DND-41 (cell line): ENCODE measurements at regions not wholly inside any gene's neighbourhood (a gene's known extent, or its start where the extent isn't known, plus 50 kb on each side); places are given as distances from the start of the nearest gene placed in this dataset.

Experiments used
- ATAC-seq: fragments of 200-7000 bp; cut with Tn5 transposase; 3 replicates; pipeline ENCODE4 v1.9.1; 2021; ENCODE audit warnings: low read depth; ENCODE audit not compliant: insufficient read depth
- DNase-seq: peaks from one replicate; pipeline ENCODE4 v3.0.0-alpha.2; 2020
- H2AFZ ChIP-seq: 2 replicates; pipeline ENCODE4 v1.6.0; 2012; ENCODE audit warnings: low read depth, low read length
- H3K27ac ChIP-seq: 2 replicates; pipeline ENCODE4 v1.5.1; 2012; ENCODE audit warnings: low read length, inconsistent platforms
- H3K27me3 ChIP-seq: fragments of 200-600 bp; sonication (generic); 2 replicates; pipeline ENCODE4 v1.6.0; 2012; ENCODE audit warnings: low read length, mild to moderate bottlenecking, inconsistent platforms; ENCODE audit not compliant: insufficient read depth, poor library complexity
- H3K36me3 ChIP-seq: 2 replicates; pipeline ENCODE4 v1.5.1; 2012; ENCODE audit warnings: low read length, inconsistent platforms; ENCODE audit not compliant: insufficient read depth
- H3K4me1 ChIP-seq: 2 replicates; pipeline ENCODE4 v1.5.1; 2012; ENCODE audit warnings: mild to moderate bottlenecking, low read length; ENCODE audit not compliant: insufficient read depth
- H3K4me2 ChIP-seq: 2 replicates; pipeline ENCODE4 v1.6.0; 2012; ENCODE audit warnings: mild to moderate bottlenecking, moderate library complexity, low read length, inconsistent platforms; ENCODE audit not compliant: insufficient read depth
- H3K4me3 ChIP-seq, 2 experiments: fragments of 200-600 bp in 1 of 2; shearing (Covaris generic) in 1 of 2; 2 replicates each; pipeline ENCODE4 v1.5.1; 2012 to 2016; ENCODE audit warnings: inconsistent platforms in 2 of 2, low read length in 2 of 2, mild to moderate bottlenecking in 2 of 2, low read depth in 1 of 2, moderate library complexity in 1 of 2
- H3K79me2 ChIP-seq: 2 replicates; pipeline ENCODE4 v1.6.0; 2012; ENCODE audit warnings: low read length, inconsistent platforms; ENCODE audit not compliant: insufficient read depth
- H3K9ac ChIP-seq: 2 replicates; pipeline ENCODE4 v1.6.0; 2012; ENCODE audit warnings: low read depth, mild to moderate bottlenecking, inconsistent platforms, low read length, moderate library complexity
- H3K9me3 ChIP-seq: 2 replicates; pipeline ENCODE4 v1.5.1; 2012; ENCODE audit warnings: low read length, moderate library complexity, mild to moderate bottlenecking, inconsistent platforms; ENCODE audit not compliant: insufficient read depth, severe bottlenecking
- H4K20me1 ChIP-seq: 2 replicates; pipeline ENCODE4 v1.6.0; 2012; ENCODE audit warnings: low read length; ENCODE audit not compliant: insufficient read depth
- CTCF ChIP-seq: IDR thresholded peaks from 2 replicates; pipeline ENCODE4 v1.5.1; 2012; ENCODE audit warnings: borderline replicate concordance, low read length, moderate library complexity, mild to moderate bottlenecking; ENCODE audit not compliant: poor library complexity, severe bottlenecking; ENCODE audit errors: extremely low read depth
- EZH2 ChIP-seq: IDR thresholded peaks from 3 replicates; pipeline ENCODE4 v1.6.1; 2012; ENCODE audit warnings: borderline replicate concordance, low read depth, mild to moderate bottlenecking, moderate library complexity, low read length, inconsistent platforms; ENCODE audit not compliant: severe bottlenecking

- H3K4me3 ChIP-seq = no peak overlapping the region
- TF ChIP-seq CTCF = no peak
- no peak for TF ChIP-seq EZH2
- no peak for DNase-seq
- H3K27ac ChIP-seq = no peak overlapping the region
- ATAC-seq = no peak
- no peaks in the 10 kb centered on the region for H4K20me1 ChIP-seq
- no peaks in the 10 kb centered on the region for H3K36me3 ChIP-seq
- H3K27me3 ChIP-seq = no peaks in the 10 kb centered on the region
- H2AFZ ChIP-seq = no peak overlapping the region
- H3K9ac ChIP-seq = no peak overlapping the region
- H3K79me2 ChIP-seq = no peaks in the 10 kb centered on the region
- H3K4me2 ChIP-seq = no peak overlapping the region
- no peaks in the 10 kb centered on the region for H3K9me3 ChIP-seq
- H3K4me1 ChIP-seq = no peaks in the 10 kb centered on the region
Measured at GRCh38 chr4:112840061-112840460, 203.1 kb downstream of the LARP7 start.

- H4K20me1 ChIP-seq = no peaks in the 10 kb centered on the region
- H3K27ac ChIP-seq = no peak overlapping the region
- H3K27me3 ChIP-seq = no peaks in the 10 kb centered on the region
- no peak overlapping the region for H3K4me2 ChIP-seq
- H3K36me3 ChIP-seq = no peaks in the 10 kb centered on the region
- no peaks in the 10 kb centered on the region for H3K4me1 ChIP-seq
- DNase-seq (no peak), ATAC-seq (no peak)
- TF ChIP-seq EZH2 (no peak), CTCF (no peak)
- H3K4me3 ChIP-seq = no peak overlapping the region
- H3K9me3 ChIP-seq = no peaks in the 10 kb centered on the region
- H3K79me2 ChIP-seq = no peaks in the 10 kb centered on the region
- H2AFZ ChIP-seq = no peak overlapping the region
- no peak overlapping the region for H3K9ac ChIP-seq
Measured at GRCh38 chr4:112840619-112841018, 203.7 kb downstream of the LARP7 start.

GRCh38 chr4:112842513-112842912 lies 205.6 kb downstream of the LARP7 start:
- no peaks in the 10 kb centered on the region for H3K4me1 ChIP-seq
- no peaks in the 10 kb centered on the region for H3K79me2 ChIP-seq
- no peaks in the 10 kb centered on the region for H4K20me1 ChIP-seq
- no peaks in the 10 kb centered on the region for H3K9me3 ChIP-seq
- TF ChIP-seq CTCF (no peak), EZH2 (no peak)
- no peaks in the 10 kb centered on the region for H3K36me3 ChIP-seq
- no peaks in the 10 kb centered on the region for H3K27me3 ChIP-seq
- H2AFZ ChIP-seq = no peak overlapping the region
- H3K27ac ChIP-seq = no peak overlapping the region
- no peak for DNase-seq
- no peak for ATAC-seq
- H3K9ac ChIP-seq = no peak overlapping the region
- no peak overlapping the region for H3K4me2 ChIP-seq
- no peak overlapping the region for H3K4me3 ChIP-seq

- H3K4me2 ChIP-seq = no peak overlapping the region
- ATAC-seq = no peak
Measured at GRCh38 chr4:112845386-112845785, 204.1 kb upstream of the ANK2 start.

More at GRCh38 chr4:112845386-112845785, 204.1 kb upstream of the ANK2 start:
- no peak overlapping the region for H2AFZ ChIP-seq
- H4K20me1 ChIP-seq = no peaks in the 10 kb centered on the region
- H3K27ac ChIP-seq = no peak overlapping the region
- no peaks in the 10 kb centered on the region for H3K9me3 ChIP-seq
- TF ChIP-seq EZH2 (no peak), CTCF (no peak)
- H3K79me2 ChIP-seq = no peaks in the 10 kb centered on the region
- no peak overlapping the region for H3K4me3 ChIP-seq
- DNase-seq = no peak
- no peaks in the 10 kb centered on the region for H3K27me3 ChIP-seq
- no peak overlapping the region for H3K9ac ChIP-seq
- no peaks in the 10 kb centered on the region for H3K36me3 ChIP-seq
- no peaks in the 10 kb centered on the region for H3K4me1 ChIP-seq
